ENCODE measurements at regions not wholly inside any gene's neighbourhood (a gene's known extent, or its start where the extent isn't known, plus 50 kb on each side); places are given as distances from the start of the nearest gene placed in this dataset.

- no peak overlapping the region for H3K4me2 ChIP-seq (ENCODE audit: extremely low read depth, insufficient read depth, low read length)
- H3K9ac ChIP-seq (ENCODE audit: insufficient read depth, low read length) = no peak overlapping the region
- H2AFZ ChIP-seq (ENCODE audit: low read length) = no peak overlapping the region
- H3K4me3 ChIP-seq (replicated peaks in 1 of 4; ENCODE audit: control extremely low read depth in 1 of 4, insufficient read depth in 1 of 4, low read depth in 3 of 4, low read length in 4 of 4) = no peak overlapping the region
- no peak for DNase-seq (ENCODE audit: low read depth in 2 of 2)
- no peak for TF ChIP-seq EZH2 (IDR thresholded peaks at IDR 0.05; ENCODE audit: low read length, missing control alignments)
- TF ChIP-seq, protein P1, sequence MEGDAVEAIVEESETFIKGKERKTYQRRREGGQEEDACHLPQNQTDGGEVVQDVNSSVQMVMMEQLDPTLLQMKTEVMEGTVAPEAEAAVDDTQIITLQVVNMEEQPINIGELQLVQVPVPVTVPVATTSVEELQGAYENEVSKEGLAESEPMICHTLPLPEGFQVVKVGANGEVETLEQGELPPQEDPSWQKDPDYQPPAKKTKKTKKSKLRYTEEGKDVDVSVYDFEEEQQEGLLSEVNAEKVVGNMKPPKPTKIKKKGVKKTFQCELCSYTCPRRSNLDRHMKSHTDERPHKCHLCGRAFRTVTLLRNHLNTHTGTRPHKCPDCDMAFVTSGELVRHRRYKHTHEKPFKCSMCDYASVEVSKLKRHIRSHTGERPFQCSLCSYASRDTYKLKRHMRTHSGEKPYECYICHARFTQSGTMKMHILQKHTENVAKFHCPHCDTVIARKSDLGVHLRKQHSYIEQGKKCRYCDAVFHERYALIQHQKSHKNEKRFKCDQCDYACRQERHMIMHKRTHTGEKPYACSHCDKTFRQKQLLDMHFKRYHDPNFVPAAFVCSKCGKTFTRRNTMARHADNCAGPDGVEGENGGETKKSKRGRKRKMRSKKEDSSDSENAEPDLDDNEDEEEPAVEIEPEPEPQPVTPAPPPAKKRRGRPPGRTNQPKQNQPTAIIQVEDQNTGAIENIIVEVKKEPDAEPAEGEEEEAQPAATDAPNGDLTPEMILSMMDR (conservative IDR thresholded peaks at IDR 0.05 in 1 of 2, IDR thresholded peaks at IDR 0.05 in 1 of 2; ENCODE audit: low read depth in 1 of 2, low read length in 2 of 2) = no peak
- no peaks in the 10 kb centered on the region for H3K9me3 ChIP-seq (ENCODE audit: control insufficient read depth, insufficient read depth, low read depth, low read length)
- H3K27me3 ChIP-seq (ENCODE audit: control insufficient read depth, insufficient read depth, low read length) = no peaks in the 10 kb centered on the region
- H3K27ac ChIP-seq (ENCODE audit: insufficient read depth, low read length) = no peak overlapping the region
- H3K36me3 ChIP-seq (ENCODE audit: control insufficient read depth, insufficient read depth, low read length) = no peaks in the 10 kb centered on the region
- H4K20me1 ChIP-seq (ENCODE audit: control insufficient read depth, extremely low read depth, insufficient read depth, low read length) = no peaks in the 10 kb centered on the region
- H3K4me1 ChIP-seq (ENCODE audit: control insufficient read depth, extremely low read depth, insufficient read depth, low read length) = no peaks in the 10 kb centered on the region
- no peaks in the 10 kb centered on the region for H3K79me2 ChIP-seq (ENCODE audit: control insufficient read depth, insufficient read depth, low read length)
Observed at GRCh38 chr14:55976219-55976618, 142.0 kb upstream of the PELI2 start.

GRCh38 chr14:55976655-55977054, 141.6 kb upstream of the PELI2 start:
- no peak overlapping the region for H3K4me3 ChIP-seq (replicated peaks in 1 of 4; ENCODE audit: control extremely low read depth in 1 of 4, insufficient read depth in 1 of 4, low read depth in 3 of 4, low read length in 4 of 4)
- no peaks in the 10 kb centered on the region for H4K20me1 ChIP-seq (ENCODE audit: control insufficient read depth, extremely low read depth, insufficient read depth, low read length)
- H3K27ac ChIP-seq (ENCODE audit: insufficient read depth, low read length) = no peak overlapping the region
- peak in 1 of 2 donors; percentile 34 for DNase-seq (ENCODE audit: low read depth in 2 of 2)
- no peak overlapping the region for H3K4me2 ChIP-seq (ENCODE audit: extremely low read depth, insufficient read depth, low read length)
- H2AFZ ChIP-seq (ENCODE audit: low read length) = no peak overlapping the region
- no peak overlapping the region for H3K9ac ChIP-seq (ENCODE audit: insufficient read depth, low read length)
- H3K36me3 ChIP-seq (ENCODE audit: control insufficient read depth, insufficient read depth, low read length) = no peaks in the 10 kb centered on the region
- H3K9me3 ChIP-seq (ENCODE audit: control insufficient read depth, insufficient read depth, low read depth, low read length) = no peaks in the 10 kb centered on the region
- TF ChIP-seq EZH2 (IDR thresholded peaks at IDR 0.05; ENCODE audit: low read length, missing control alignments) = no peak
- TF ChIP-seq, protein P1 (conservative IDR thresholded peaks at IDR 0.05 in 1 of 2, IDR thresholded peaks at IDR 0.05 in 1 of 2; ENCODE audit: low read depth in 1 of 2, low read length in 2 of 2) = no peak
- no peaks in the 10 kb centered on the region for H3K79me2 ChIP-seq (ENCODE audit: control insufficient read depth, insufficient read depth, low read length)
- no peaks in the 10 kb centered on the region for H3K4me1 ChIP-seq (ENCODE audit: control insufficient read depth, extremely low read depth, insufficient read depth, low read length)
- no peaks in the 10 kb centered on the region for H3K27me3 ChIP-seq (ENCODE audit: control insufficient read depth, insufficient read depth, low read length)

DNA sequence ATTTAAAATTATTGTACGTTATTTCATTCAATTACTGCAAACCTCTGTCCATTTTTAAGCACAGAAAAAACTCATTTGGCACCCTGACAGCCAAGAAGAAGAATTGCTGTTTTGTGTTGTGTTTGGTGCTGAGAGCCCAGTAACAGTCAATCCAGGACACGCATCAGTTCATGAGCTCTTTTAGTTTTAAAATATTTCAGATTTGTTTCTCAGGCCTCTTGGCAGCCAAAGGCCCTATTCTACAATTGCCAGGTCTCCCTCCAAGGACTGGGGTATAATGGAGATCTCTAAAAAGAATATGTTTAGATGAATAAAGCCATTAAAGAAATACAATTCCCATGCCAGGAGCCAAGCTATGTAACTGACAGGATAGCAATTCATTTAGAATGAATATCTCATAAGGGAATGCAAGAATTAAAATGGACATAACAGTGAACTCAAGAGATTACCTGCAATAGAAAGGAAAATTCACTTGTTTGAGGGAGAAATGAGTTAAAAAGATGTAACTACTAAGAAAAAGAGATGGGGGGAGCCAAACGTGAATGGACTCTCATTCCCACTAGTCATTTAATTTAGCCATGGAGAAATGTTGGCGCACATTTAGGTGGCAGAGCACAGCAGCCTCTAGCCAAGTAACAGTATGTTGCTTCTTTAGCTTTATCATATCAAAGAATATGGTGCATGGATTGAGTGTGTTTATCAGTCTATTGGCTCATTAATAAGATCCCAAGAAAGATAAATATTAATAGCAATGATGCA, 140.6 kb upstream of the PELI2 start:
- DNase-seq (ENCODE audit: low read depth in 2 of 2) = no peak
- no peak overlapping the region for H3K4me3 ChIP-seq (replicated peaks in 1 of 4; ENCODE audit: control extremely low read depth in 1 of 4, insufficient read depth in 1 of 4, low read depth in 3 of 4, low read length in 4 of 4)
- H3K4me2 ChIP-seq (ENCODE audit: extremely low read depth, insufficient read depth, low read length) = no peak overlapping the region
- TF ChIP-seq, protein P1 (conservative IDR thresholded peaks at IDR 0.05 in 1 of 2, IDR thresholded peaks at IDR 0.05 in 1 of 2; ENCODE audit: low read depth in 1 of 2, low read length in 2 of 2) = no peak
- TF ChIP-seq EZH2 (IDR thresholded peaks at IDR 0.05; ENCODE audit: low read length, missing control alignments) = no peak
- no peaks in the 10 kb centered on the region for H3K27me3 ChIP-seq (ENCODE audit: control insufficient read depth, insufficient read depth, low read length)
- H3K79me2 ChIP-seq (ENCODE audit: control insufficient read depth, insufficient read depth, low read length) = no peaks in the 10 kb centered on the region
- no peaks in the 10 kb centered on the region for H3K36me3 ChIP-seq (ENCODE audit: control insufficient read depth, insufficient read depth, low read length)
- H4K20me1 ChIP-seq (ENCODE audit: control insufficient read depth, extremely low read depth, insufficient read depth, low read length) = no peaks in the 10 kb centered on the region
- no peaks in the 10 kb centered on the region for H3K9me3 ChIP-seq (ENCODE audit: control insufficient read depth, insufficient read depth, low read depth, low read length)
- H2AFZ ChIP-seq (ENCODE audit: low read length) = no peak overlapping the region
- H3K9ac ChIP-seq (ENCODE audit: insufficient read depth, low read length) = no peak overlapping the region
- no peaks in the 10 kb centered on the region for H3K4me1 ChIP-seq (ENCODE audit: control insufficient read depth, extremely low read depth, insufficient read depth, low read length)
- no peak overlapping the region for H3K27ac ChIP-seq (ENCODE audit: insufficient read depth, low read length)
